ENCODE measurements at regions not wholly inside any gene's neighbourhood (a gene's known extent, or its start where the extent isn't known, plus 50 kb on each side); places are given as distances from the start of the nearest gene placed in this dataset.

DNA sequence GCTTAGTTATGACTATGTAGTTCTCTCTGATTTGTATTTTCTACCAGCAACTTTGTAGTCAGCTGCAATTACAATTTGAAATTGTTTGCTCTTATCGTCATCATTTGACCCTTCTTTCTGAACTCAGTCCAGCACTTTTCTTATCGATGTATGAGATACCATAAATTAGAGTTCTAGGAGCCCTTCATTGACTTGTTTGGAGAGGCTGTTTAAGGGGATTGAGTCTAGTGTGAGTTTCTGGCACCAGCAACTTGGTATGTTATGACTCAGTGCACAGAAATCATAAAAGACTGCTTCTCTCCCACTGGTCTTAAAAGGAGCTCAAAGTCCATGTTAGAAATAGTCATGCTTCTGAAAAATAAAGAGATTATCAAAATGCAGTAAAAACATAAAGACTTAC, 190.3 kb downstream of the TENT5A start:
- Histone ChIP-seq H3K4me1 (no peaks in the 10 kb centered on the region), H3K4me3 (no peak overlapping the region), H3K27me3 (no peaks in the 10 kb centered on the region), H3K27ac (no peak overlapping the region), H3K9me3 (no peaks in the 10 kb centered on the region), H3K36me3 (no peaks in the 10 kb centered on the region)
- ATAC-seq (no peak), DNase-seq (no peak)
- intact Hi-C loops (cut with DNase I; ENCODE audit: low total_unique reads), result no loop called here
- in situ Hi-C loops (cut with MboI; ENCODE audit: low sequenced_read_pairs in 4 of 4), result no loop called here
- TF ChIP-seq POLR2A (IDR thresholded peaks at IDR 0.05), result no peak
- TF ChIP-seq, protein P1, sequence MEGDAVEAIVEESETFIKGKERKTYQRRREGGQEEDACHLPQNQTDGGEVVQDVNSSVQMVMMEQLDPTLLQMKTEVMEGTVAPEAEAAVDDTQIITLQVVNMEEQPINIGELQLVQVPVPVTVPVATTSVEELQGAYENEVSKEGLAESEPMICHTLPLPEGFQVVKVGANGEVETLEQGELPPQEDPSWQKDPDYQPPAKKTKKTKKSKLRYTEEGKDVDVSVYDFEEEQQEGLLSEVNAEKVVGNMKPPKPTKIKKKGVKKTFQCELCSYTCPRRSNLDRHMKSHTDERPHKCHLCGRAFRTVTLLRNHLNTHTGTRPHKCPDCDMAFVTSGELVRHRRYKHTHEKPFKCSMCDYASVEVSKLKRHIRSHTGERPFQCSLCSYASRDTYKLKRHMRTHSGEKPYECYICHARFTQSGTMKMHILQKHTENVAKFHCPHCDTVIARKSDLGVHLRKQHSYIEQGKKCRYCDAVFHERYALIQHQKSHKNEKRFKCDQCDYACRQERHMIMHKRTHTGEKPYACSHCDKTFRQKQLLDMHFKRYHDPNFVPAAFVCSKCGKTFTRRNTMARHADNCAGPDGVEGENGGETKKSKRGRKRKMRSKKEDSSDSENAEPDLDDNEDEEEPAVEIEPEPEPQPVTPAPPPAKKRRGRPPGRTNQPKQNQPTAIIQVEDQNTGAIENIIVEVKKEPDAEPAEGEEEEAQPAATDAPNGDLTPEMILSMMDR (IDR thresholded peaks at IDR 0.05 in 4 of 5, conservative IDR thresholded peaks at IDR 0.05 in 1 of 5), result no peak

DNA sequence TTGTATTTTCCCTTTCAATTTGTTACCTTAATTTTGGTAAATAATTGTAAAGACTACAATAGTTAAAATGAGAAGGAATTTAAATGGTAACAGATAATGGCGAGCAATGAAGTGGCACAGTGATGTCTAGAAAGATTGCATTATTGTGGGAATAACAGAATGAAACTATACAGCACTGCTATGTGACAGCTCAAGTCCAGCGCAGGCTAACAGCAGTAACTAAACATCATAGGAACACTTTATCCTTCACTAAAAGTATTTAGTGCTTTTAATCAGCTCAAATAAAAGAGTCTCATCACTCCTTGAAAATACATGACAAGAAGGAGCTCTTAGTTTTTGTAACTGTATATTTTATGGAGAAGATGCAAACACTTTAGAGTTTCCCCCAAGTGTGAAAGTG, 190.8 kb downstream of the TENT5A start:
- TF ChIP-seq, protein P1 (IDR thresholded peaks at IDR 0.05 in 4 of 5, conservative IDR thresholded peaks at IDR 0.05 in 1 of 5), result no peak
- no peak for TF ChIP-seq POLR2A (IDR thresholded peaks at IDR 0.05)
- DNase-seq (no peak), ATAC-seq (no peak)
- intact Hi-C loops (cut with DNase I; ENCODE audit: low total_unique reads) (no loop called here), in situ Hi-C loops (cut with MboI; ENCODE audit: low sequenced_read_pairs in 4 of 4) (no loop called here)
- Histone ChIP-seq H3K36me3 (no peaks in the 10 kb centered on the region), H3K4me3 (no peak overlapping the region), H3K9me3 (no peaks in the 10 kb centered on the region), H3K4me1 (no peaks in the 10 kb centered on the region), H3K27me3 (no peaks in the 10 kb centered on the region), H3K27ac (no peak overlapping the region)

DNA sequence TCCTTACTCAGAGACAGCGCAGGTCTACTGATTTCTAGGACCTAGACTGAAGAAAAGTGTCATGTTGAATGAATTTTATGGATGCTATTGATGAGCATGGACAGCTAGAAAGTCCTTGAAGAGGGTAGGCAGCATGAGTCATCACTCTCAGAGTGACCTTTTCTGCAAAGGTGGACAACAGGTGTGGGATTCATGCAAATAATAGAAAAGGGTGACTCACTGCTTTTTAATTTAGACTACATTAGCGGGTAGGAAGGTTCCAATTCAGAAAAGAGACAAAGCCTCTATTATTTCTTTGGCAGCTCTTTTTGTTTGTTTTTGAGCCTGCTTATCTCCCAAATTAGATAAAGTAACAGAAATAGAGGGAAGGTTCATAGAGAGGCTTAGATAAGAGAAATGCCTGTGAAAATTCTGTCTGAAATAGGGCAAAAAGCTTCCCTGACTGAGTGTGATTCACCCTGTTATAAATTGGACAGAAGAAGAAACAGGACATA, 191.4 kb downstream of the TENT5A start:
- TF ChIP-seq POLR2A (IDR thresholded peaks at IDR 0.05), result no peak
- TF ChIP-seq, protein P1 (IDR thresholded peaks at IDR 0.05 in 4 of 5, conservative IDR thresholded peaks at IDR 0.05 in 1 of 5), result no peak
- Histone ChIP-seq H3K27me3 (no peaks in the 10 kb centered on the region), H3K27ac (no peak overlapping the region), H3K36me3 (no peaks in the 10 kb centered on the region), H3K9me3 (no peaks in the 10 kb centered on the region), H3K4me3 (no peak overlapping the region), H3K4me1 (no peaks in the 10 kb centered on the region)
- ATAC-seq, result no peak
- in situ Hi-C loops (cut with MboI; ENCODE audit: low sequenced_read_pairs in 4 of 4) (no loop called here), intact Hi-C loops (cut with DNase I; ENCODE audit: low total_unique reads) (no loop called here)
- DNase-seq, result no peak

DNA sequence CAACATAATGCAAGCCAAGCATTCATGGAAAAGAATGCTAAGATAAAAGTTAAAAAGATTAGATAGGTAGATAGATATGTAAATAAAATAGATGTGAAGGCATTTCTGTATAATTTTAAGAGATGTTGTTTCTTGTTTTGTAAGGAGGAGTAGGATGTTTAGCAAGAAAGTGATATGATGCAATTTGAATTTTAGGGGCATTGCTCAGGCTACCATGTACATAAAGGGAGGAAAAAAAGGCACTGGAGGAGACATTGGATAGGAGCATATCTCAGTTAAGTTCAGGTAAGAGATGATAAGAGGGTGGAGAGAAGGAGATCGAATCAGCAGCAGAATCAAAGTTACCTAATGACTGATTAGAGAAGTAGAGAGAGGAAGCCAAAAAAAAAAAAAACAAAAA, 194.7 kb downstream of the TENT5A start:
- TF ChIP-seq, protein P1 (IDR thresholded peaks at IDR 0.05 in 4 of 5, conservative IDR thresholded peaks at IDR 0.05 in 1 of 5), result no peak
- TF ChIP-seq POLR2A (IDR thresholded peaks at IDR 0.05), result no peak
- Histone ChIP-seq H3K4me3 (no peak overlapping the region), H3K36me3 (no peaks in the 10 kb centered on the region)

DNA sequence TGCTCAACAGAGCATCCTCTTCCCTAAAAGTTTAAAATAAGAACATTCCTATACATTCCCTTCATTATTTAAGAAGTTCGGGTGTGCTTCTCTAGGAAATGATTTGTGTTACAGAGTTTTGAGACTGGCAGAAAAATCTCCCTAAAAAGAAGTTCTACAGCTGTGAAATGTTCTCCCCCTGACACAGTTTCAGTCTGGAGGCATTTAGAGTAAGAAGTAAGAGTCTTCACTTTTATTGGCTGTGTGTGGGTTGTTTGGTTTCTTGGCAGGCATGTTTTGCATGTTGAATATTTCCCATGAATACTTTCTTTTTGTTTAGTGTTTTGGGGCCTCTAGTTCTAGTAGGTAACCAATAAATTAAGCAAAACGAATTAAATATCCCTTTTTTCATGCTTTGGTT, 195.9 kb downstream of the TENT5A start:
- TF ChIP-seq, protein P1 (IDR thresholded peaks at IDR 0.05 in 4 of 5, conservative IDR thresholded peaks at IDR 0.05 in 1 of 5), result no peak
- no peak for TF ChIP-seq POLR2A (IDR thresholded peaks at IDR 0.05)
- no peak overlapping the region for H3K4me3 ChIP-seq
- no peaks in the 10 kb centered on the region for H3K4me1 ChIP-seq
- no peak overlapping the region for H3K27ac ChIP-seq
- ATAC-seq (no peak), DNase-seq (no peak)
- intact Hi-C loops (cut with DNase I; ENCODE audit: low total_unique reads) (no loop called here), in situ Hi-C loops (cut with MboI; ENCODE audit: low sequenced_read_pairs in 4 of 4) (no loop called here)
- H3K36me3 ChIP-seq, result no peaks in the 10 kb centered on the region
- H3K27me3 ChIP-seq, result no peaks in the 10 kb centered on the region
- no peaks in the 10 kb centered on the region for H3K9me3 ChIP-seq

More for the DNA sequence above, 194.7 kb downstream of the TENT5A start:
- H3K4me1 ChIP-seq, result no peaks in the 10 kb centered on the region
- no peak overlapping the region for H3K27ac ChIP-seq
- in situ Hi-C loops (cut with MboI; ENCODE audit: low sequenced_read_pairs in 4 of 4), result no loop called here
- no peaks in the 10 kb centered on the region for H3K9me3 ChIP-seq
- intact Hi-C loops (cut with DNase I; ENCODE audit: low total_unique reads), result no loop called here
- DNase-seq (no peak), ATAC-seq (no peak)
- H3K27me3 ChIP-seq, result no peaks in the 10 kb centered on the region

Data from gastrocnemius medialis (tissue), 4 donors.